SK-N-SH treated with all-trans-retinoic acid at 6 μM for 48 hours (cell line): ENCODE measurements at regions not wholly inside any gene's neighbourhood (a gene's known extent, or its start where the extent isn't known, plus 50 kb on each side); places are given as distances from the start of the nearest gene placed in this dataset.

ENCODE experiments used
- ARNTL ChIP-seq: fragments of 450-650 bp; formaldehyde crosslinking; IDR thresholded peaks from 2 replicates; pipeline ENCODE4 v1.5.0; 2020; ENCODE audit warnings: low read depth, mild to moderate bottlenecking, moderate library complexity, borderline replicate concordance
- CSDC2 ChIP-seq: fragments of 250-450 bp; sonication (Bioruptor Pico); IDR thresholded peaks from 2 replicates; pipeline ENCODE4 v1.5.0; 2020; ENCODE audit warnings: mild to moderate bottlenecking, moderate library complexity
- ESRRG ChIP-seq: fragments of 250-450 bp; sonication (Bioruptor Pico); IDR thresholded peaks from 2 replicates; pipeline ENCODE4 v1.6.1; 2021; ENCODE audit warnings: mild to moderate bottlenecking
- PATZ1 ChIP-seq: fragments of 250-450 bp; sonication (Bioruptor Pico); IDR thresholded peaks from 2 replicates; pipeline ENCODE4 v1.8.0; 2020; ENCODE audit warnings: mild to moderate bottlenecking, moderate library complexity, borderline replicate concordance
- PPARA ChIP-seq: fragments of 250-450 bp; sonication (Bioruptor Pico); IDR thresholded peaks from 2 replicates; pipeline ENCODE4 v1.5.0; 2020; ENCODE audit warnings: mild to moderate bottlenecking, borderline replicate concordance
- RARB ChIP-seq: fragments of 250-450 bp; sonication (Bioruptor Pico); IDR thresholded peaks from 2 replicates; pipeline ENCODE4 v1.8.0; 2021; ENCODE audit warnings: mild to moderate bottlenecking, moderate library complexity
- SNAI2 ChIP-seq: fragments of 250-450 bp; sonication (Bioruptor Pico); IDR thresholded peaks from 2 replicates; pipeline ENCODE4 v1.5.0; 2020; ENCODE audit warnings: mild to moderate bottlenecking, moderate library complexity
- ZFP3 ChIP-seq: fragments of 250-450 bp; sonication (Bioruptor Pico); IDR thresholded peaks from 2 replicates; pipeline ENCODE4 v1.5.0; 2020; ENCODE audit warnings: mild to moderate bottlenecking, moderate library complexity
- ZFP30 ChIP-seq: fragments of 450-650 bp; formaldehyde crosslinking; IDR thresholded peaks from 2 replicates; pipeline ENCODE4 v1.5.0; 2022; ENCODE audit warnings: mild to moderate bottlenecking, moderate library complexity
- ZNF70 ChIP-seq: fragments of 450-650 bp; formaldehyde crosslinking; IDR thresholded peaks from 2 replicates; pipeline ENCODE4 v1.5.0; 2020; ENCODE audit warnings: mild to moderate bottlenecking, moderate library complexity
- TF ChIP-seq, protein P1 (sequence below): fragments of 250-450 bp; sonication (Bioruptor Pico); IDR thresholded peaks from 2 replicates; pipeline ENCODE4 v1.5.1; 2020; ENCODE audit warnings: low read depth, mild to moderate bottlenecking, moderate library complexity

DNA sequence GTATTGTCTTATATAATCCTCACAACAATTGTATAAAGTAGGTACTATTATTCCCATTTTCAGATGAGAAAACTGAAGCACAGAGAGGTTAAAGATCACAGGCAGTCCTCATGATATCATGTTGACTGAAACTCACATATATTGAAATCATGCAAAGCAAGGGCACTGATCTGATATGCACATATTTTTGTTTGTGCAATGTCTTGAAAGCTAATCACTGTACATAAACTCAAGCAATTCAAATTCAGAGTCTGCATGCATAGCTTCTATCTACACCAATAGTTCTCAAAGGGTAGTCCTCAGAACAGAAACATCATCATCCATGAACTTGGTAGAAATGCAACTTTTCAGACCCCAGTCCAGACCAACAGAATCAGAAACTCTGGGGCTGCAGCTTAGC, 119.2 kb upstream of the STT3B start:
- TF ChIP-seq PATZ1 (no peak), CSDC2 (CRISPR knock-in tag) (no peak), ZNF70 (CRISPR knock-in tag) (no peak), ZFP30 (no peak), RARB (CRISPR knock-in tag) (no peak), PPARA (CRISPR knock-in tag) (no peak), ESRRG (no peak), SNAI2 (CRISPR knock-in tag) (no peak), ARNTL (CRISPR knock-in tag) (no peak), ZFP3 (CRISPR knock-in tag) (no peak)
- TF ChIP-seq, protein P1, sequence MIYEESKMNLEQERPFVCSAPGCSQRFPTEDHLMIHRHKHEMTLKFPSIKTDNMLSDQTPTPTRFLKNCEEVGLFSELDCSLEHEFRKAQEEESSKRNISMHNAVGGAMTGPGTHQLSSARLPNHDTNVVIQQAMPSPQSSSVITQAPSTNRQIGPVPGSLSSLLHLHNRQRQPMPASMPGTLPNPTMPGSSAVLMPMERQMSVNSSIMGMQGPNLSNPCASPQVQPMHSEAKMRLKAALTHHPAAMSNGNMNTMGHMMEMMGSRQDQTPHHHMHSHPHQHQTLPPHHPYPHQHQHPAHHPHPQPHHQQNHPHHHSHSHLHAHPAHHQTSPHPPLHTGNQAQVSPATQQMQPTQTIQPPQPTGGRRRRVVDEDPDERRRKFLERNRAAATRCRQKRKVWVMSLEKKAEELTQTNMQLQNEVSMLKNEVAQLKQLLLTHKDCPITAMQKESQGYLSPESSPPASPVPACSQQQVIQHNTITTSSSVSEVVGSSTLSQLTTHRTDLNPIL (CRISPR knock-in tag), result no peak
